HG03135 (cell line): ENCODE measurements at regions not wholly inside any gene's neighbourhood (a gene's known extent, or its start where the extent isn't known, plus 50 kb on each side); places are given as distances from the start of the nearest gene placed in this dataset.
"Not testable (repeated sequence)": the region's sequence is repeated elsewhere in the genome, so short reads cannot be mapped to it uniquely, and the experiment has no call there.

Experiments
- ATAC-seq: cut with Tn5 transposase; IDR thresholded peaks from one replicate; pipeline ENCODE4 v1.9.1; 2021; ENCODE audit warnings: mild to moderate bottlenecking, moderate library complexity; ENCODE audit not compliant: unreplicated experiment

GRCh38 chr13:58876473-58876872, 1244.9 kb downstream of the PCDH17 start:
- no peak for ATAC-seq

GRCh38 chr13:58879114-58879513, 1247.6 kb downstream of the PCDH17 start:
- ATAC-seq, result no peak

- no peak for ATAC-seq
Measured at GRCh38 chr13:58882516-58882915, 1251.0 kb downstream of the PCDH17 start.

GRCh38 chr13:58883405-58883804, 1251.9 kb downstream of the PCDH17 start:
- ATAC-seq, result no peak

GRCh38 chr13:58884353-58885209, 1253.0 kb downstream of the PCDH17 start:
- no peak for ATAC-seq

GRCh38 chr13:58889474-58889873, 1257.9 kb downstream of the PCDH17 start:
- no peak for ATAC-seq

- no peak for ATAC-seq
Measured at GRCh38 chr13:58893396-58893795, 1261.9 kb downstream of the PCDH17 start.

- no peak for ATAC-seq
Measured at GRCh38 chr13:58906329-58907007, 1257.3 kb downstream of the DIAPH3 start.

- no peak for ATAC-seq
Measured at GRCh38 chr13:58907347-58907746, 1256.4 kb downstream of the DIAPH3 start.

GRCh38 chr13:58908019-58908679, 1255.6 kb downstream of the DIAPH3 start:
- ATAC-seq, result no peak

- no peak for ATAC-seq
Measured at GRCh38 chr13:58919551-58919950, 1244.2 kb downstream of the DIAPH3 start.

- ATAC-seq, result no peak
Measured at GRCh38 chr13:58921129-58921528, 1242.6 kb downstream of the DIAPH3 start.

- ATAC-seq, result no peak
Measured at GRCh38 chr13:58926858-58927257, 1236.9 kb downstream of the DIAPH3 start.

- no peak for ATAC-seq
Measured at GRCh38 chr13:58933475-58933874, 1230.3 kb downstream of the DIAPH3 start.

GRCh38 chr13:58935689-58936088, 1228.0 kb downstream of the DIAPH3 start:
- ATAC-seq, result no peak

GRCh38 chr13:58946274-58946673, 1217.5 kb downstream of the DIAPH3 start:
- no peak for ATAC-seq

GRCh38 chr13:58949646-58950045, 1214.1 kb downstream of the DIAPH3 start:
- ATAC-seq, result no peak

GRCh38 chr13:58950911-58951310, 1212.8 kb downstream of the DIAPH3 start:
- ATAC-seq, result no peak

GRCh38 chr13:58953638-58954037, 1210.1 kb downstream of the DIAPH3 start:
- peak; percentile 88 for ATAC-seq

- ATAC-seq, result no peak
Measured at GRCh38 chr13:58955546-58956385, 1208.0 kb downstream of the DIAPH3 start.

GRCh38 chr13:58958097-58958496, 1205.6 kb downstream of the DIAPH3 start:
- not testable (repeated sequence) for ATAC-seq
